ENCODE measurements at regions not wholly inside any gene's neighbourhood (a gene's known extent, or its start where the extent isn't known, plus 50 kb on each side); places are given as distances from the start of the nearest gene placed in this dataset.
A peak's percentile ranks its signal among the peaks of the same experiment; 100 is the strongest.

- Histone ChIP-seq H3K4me1 (ENCODE audit: insufficient read depth, low read length) (peaks cover 17% of the 10 kb centered on the region), H3K9me3 (ENCODE audit: low read depth, low read length) (no peaks in the 10 kb centered on the region), H2AFZ (ENCODE audit: low read length) (peak overlapping the region; percentile 38), H3K79me2 (ENCODE audit: insufficient read depth, low read length) (no peaks in the 10 kb centered on the region), H4K20me1 (ENCODE audit: insufficient read depth, low read length) (no peaks in the 10 kb centered on the region), H3K4me3 (ENCODE audit: insufficient read depth, low read length) (no peak overlapping the region), H3K27me3 (ENCODE audit: insufficient read depth, low read length) (no peaks in the 10 kb centered on the region), H3K36me3 (ENCODE audit: insufficient read depth, low read length) (no peaks in the 10 kb centered on the region), H3K27ac (ENCODE audit: low read depth, low read length) (peak overlapping the region; percentile 44), H3K4me2 (ENCODE audit: insufficient read depth, low read length) (peak overlapping the region; percentile 54)
- no peak for TF ChIP-seq CTCF (IDR thresholded peaks at IDR 0.05; ENCODE audit: extremely low read depth, low read depth, low read length)
- peak; percentile 89 for DNase-seq (ENCODE audit: insufficient read length, low spot score, missing footprints)
These were observed 183.4 kb upstream of the FN1 start for GRCh38 chr2:215619022-215619958.

GRCh38 chr2:215618145-215618544 is 182.3 kb upstream of the FN1 start:
- Histone ChIP-seq H3K4me2 (ENCODE audit: insufficient read depth, low read length) (no peak overlapping the region), H3K4me1 (ENCODE audit: insufficient read depth, low read length) (peaks cover 13% of the 10 kb centered on the region), H2AFZ (ENCODE audit: low read length) (no peak overlapping the region), H3K4me3 (ENCODE audit: insufficient read depth, low read length) (no peak overlapping the region), H4K20me1 (ENCODE audit: insufficient read depth, low read length) (no peaks in the 10 kb centered on the region), H3K9me3 (ENCODE audit: low read depth, low read length) (no peaks in the 10 kb centered on the region), H3K27ac (ENCODE audit: low read depth, low read length) (no peak overlapping the region), H3K36me3 (ENCODE audit: insufficient read depth, low read length) (no peaks in the 10 kb centered on the region), H3K79me2 (ENCODE audit: insufficient read depth, low read length) (no peaks in the 10 kb centered on the region), H3K27me3 (ENCODE audit: insufficient read depth, low read length) (no peaks in the 10 kb centered on the region)
- no peak for TF ChIP-seq CTCF (IDR thresholded peaks at IDR 0.05; ENCODE audit: extremely low read depth, low read depth, low read length)
- no peak for DNase-seq (ENCODE audit: insufficient read length, low spot score, missing footprints)

DNA sequence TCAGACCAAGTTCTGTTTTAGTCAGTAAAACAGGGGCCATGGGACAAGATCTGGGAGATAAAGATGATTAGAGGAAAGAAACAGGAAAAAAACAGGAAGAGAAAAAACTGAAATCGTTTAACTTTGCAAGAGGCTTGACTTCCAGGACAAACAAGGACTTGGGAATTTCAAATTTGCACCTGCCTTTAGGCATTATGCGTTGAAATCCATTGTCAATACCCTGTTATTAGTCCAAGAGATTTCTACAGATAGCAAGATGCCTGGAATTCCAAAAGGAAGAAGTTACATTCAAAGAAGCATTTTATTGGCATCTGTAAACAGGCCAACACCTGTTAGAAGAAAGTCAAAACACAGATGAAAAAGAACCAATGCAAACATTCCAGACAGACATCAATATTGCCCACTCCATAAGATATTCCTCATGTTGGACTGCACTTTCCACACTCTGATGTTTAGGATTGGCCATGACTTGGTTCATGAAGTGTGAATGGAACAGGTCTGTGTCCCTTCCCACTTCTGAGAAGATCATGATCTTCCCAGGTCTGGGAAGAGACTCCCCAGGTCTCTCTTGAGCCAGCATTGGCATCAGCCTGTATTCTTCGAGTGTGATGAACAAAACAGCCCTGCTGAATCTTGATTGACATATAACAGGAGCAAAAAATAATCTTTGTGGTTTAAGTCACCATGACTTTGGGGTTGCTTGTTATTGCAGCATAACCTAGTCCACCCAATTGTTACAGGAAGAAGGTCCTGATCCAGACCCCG is 181.4 kb upstream of the FN1 start:
- Histone ChIP-seq H3K4me1 (ENCODE audit: insufficient read depth, low read length) (peaks cover 18% of the 10 kb centered on the region), H3K27me3 (ENCODE audit: insufficient read depth, low read length) (no peaks in the 10 kb centered on the region), H4K20me1 (ENCODE audit: insufficient read depth, low read length) (no peaks in the 10 kb centered on the region), H2AFZ (ENCODE audit: low read length) (no peak overlapping the region), H3K4me3 (ENCODE audit: insufficient read depth, low read length) (no peak overlapping the region), H3K79me2 (ENCODE audit: insufficient read depth, low read length) (no peaks in the 10 kb centered on the region), H3K4me2 (ENCODE audit: insufficient read depth, low read length) (no peak overlapping the region), H3K27ac (ENCODE audit: low read depth, low read length) (no peak overlapping the region), H3K36me3 (ENCODE audit: insufficient read depth, low read length) (no peaks in the 10 kb centered on the region), H3K9me3 (ENCODE audit: low read depth, low read length) (no peaks in the 10 kb centered on the region)
- no peak for TF ChIP-seq CTCF (IDR thresholded peaks at IDR 0.05; ENCODE audit: extremely low read depth, low read depth, low read length)
- no peak for DNase-seq (ENCODE audit: insufficient read length, low spot score, missing footprints)

GRCh38 chr2:215615803-215616174 is 179.9 kb upstream of the FN1 start:
- no peaks in the 10 kb centered on the region for H3K79me2 ChIP-seq (ENCODE audit: insufficient read depth, low read length)
- peaks cover 18% of the 10 kb centered on the region for H3K4me1 ChIP-seq (ENCODE audit: insufficient read depth, low read length)
- no peak overlapping the region for H3K4me3 ChIP-seq (ENCODE audit: insufficient read depth, low read length)
- H3K27ac ChIP-seq (ENCODE audit: low read depth, low read length): no peak overlapping the region
- H3K27me3 ChIP-seq (ENCODE audit: insufficient read depth, low read length): no peaks in the 10 kb centered on the region
- H4K20me1 ChIP-seq (ENCODE audit: insufficient read depth, low read length): no peaks in the 10 kb centered on the region
- H2AFZ ChIP-seq (ENCODE audit: low read length): no peak overlapping the region
- no peak for TF ChIP-seq CTCF (IDR thresholded peaks at IDR 0.05; ENCODE audit: extremely low read depth, low read depth, low read length)
- DNase-seq (ENCODE audit: insufficient read length, low spot score, missing footprints): peak; percentile 45
- no peaks in the 10 kb centered on the region for H3K9me3 ChIP-seq (ENCODE audit: low read depth, low read length)
- no peaks in the 10 kb centered on the region for H3K36me3 ChIP-seq (ENCODE audit: insufficient read depth, low read length)
- H3K4me2 ChIP-seq (ENCODE audit: insufficient read depth, low read length): no peak overlapping the region

Measured in osteoblast (primary cell).